ENCODE measurements at regions not wholly inside any gene's neighbourhood (a gene's known extent, or its start where the extent isn't known, plus 50 kb on each side); places are given as distances from the start of the nearest gene placed in this dataset.

GRCh38 chr20:62587757-62588402, 54.4 kb upstream of the SLCO4A1 start:
- WGBS: 42% methylated on average over 20 of the region's 20 CpGs
- DNase-seq (ENCODE audit: low spot score): no peak
- H3K9me3 ChIP-seq: no peaks in the 10 kb centered on the region
- H3K4me3 ChIP-seq: no peak overlapping the region
- H3K4me1 ChIP-seq (replicated peaks): no peaks in the 10 kb centered on the region
- intact Hi-C loops (cut with DNase I): no loop called here
- H3K36me3 ChIP-seq: no peaks in the 10 kb centered on the region
- TF ChIP-seq POLR2A (IDR thresholded peaks at IDR 0.05) (no peak), POLR2AphosphoS5 (IDR thresholded peaks at IDR 0.05) (no peak), CTCF (IDR thresholded peaks at IDR 0.05) (no peak)
- peaks cover 3% of the 10 kb centered on the region for H3K27me3 ChIP-seq (replicated peaks; ENCODE audit: insufficient read depth)
- H3K27ac ChIP-seq: no peak overlapping the region

DNA sequence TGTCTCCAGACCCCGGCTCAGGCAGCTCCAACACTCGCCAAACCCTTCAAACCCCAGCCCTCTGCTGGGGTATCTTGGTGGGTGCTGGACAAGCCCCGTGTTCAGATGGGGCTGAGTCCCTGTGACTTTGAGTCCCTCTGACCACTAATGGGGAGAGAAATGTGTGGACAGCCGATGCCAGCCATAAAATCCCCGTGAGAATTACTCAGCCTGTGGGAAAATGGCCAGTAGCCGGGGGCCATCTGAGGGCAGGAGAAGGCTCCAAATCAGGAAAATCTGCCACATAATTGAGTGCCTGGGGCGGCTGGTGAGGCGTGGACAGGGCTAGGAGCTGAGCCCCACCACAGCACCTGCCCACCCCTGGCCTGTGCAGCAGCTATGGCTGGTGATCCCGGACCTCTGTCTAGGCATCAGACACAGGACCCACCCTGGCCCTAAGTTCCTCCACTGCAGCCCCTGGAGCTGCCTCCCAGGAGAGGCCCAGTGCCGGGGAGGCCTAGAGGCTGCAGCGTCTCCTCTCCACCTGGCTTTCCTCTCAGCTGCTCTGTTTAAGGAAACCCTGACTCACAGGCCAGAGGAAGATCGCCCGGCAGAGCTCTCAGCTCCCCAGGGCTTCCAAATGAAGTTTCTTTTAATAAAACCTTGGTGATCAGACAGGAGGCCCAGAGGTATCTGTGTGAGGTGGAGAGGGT, 53.7 kb upstream of the SLCO4A1 start:
- TF ChIP-seq POLR2A (IDR thresholded peaks at IDR 0.05): no peak

DNA sequence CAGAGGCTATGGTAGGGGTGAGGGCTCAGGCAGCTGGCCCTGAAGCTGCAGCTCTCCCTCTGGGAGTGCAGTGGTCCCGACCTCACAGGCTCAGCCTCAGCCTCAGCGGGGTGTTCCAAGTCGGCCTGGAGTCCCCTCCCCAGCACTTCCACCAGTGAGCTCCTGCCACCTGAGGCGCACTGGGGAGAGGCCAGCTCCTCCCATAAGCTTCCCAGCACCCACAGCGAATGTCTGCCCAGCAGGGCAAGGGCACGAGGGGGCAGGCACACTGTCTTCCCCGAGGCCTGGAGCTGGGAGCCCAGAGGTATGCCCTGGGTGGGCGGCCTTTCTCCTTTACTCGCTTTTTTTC, 53.2 kb upstream of the SLCO4A1 start:
- Histone ChIP-seq H3K27ac (no peak overlapping the region), H3K9me3 (no peaks in the 10 kb centered on the region), H3K36me3 (no peaks in the 10 kb centered on the region), H3K4me3 (no peak overlapping the region), H3K27me3 (replicated peaks; ENCODE audit: insufficient read depth) (peaks cover 3% of the 10 kb centered on the region), H3K4me1 (replicated peaks) (no peaks in the 10 kb centered on the region)
- TF ChIP-seq POLR2A (IDR thresholded peaks at IDR 0.05) (no peak), POLR2AphosphoS5 (IDR thresholded peaks at IDR 0.05) (no peak), CTCF (IDR thresholded peaks at IDR 0.05) (no peak)
- intact Hi-C loops (cut with DNase I): no loop called here
- DNase-seq (ENCODE audit: low spot score): no peak
- WGBS: 38% methylated on average over 6 of the region's 9 CpGs

More for the DNA sequence above, 53.7 kb upstream of the SLCO4A1 start:
- DNase-seq (ENCODE audit: low spot score): no peak
- intact Hi-C loops (cut with DNase I): no loop called here
- H3K4me3 ChIP-seq: no peak overlapping the region
- no peaks in the 10 kb centered on the region for H3K36me3 ChIP-seq
- H3K27me3 ChIP-seq (replicated peaks; ENCODE audit: insufficient read depth): peaks cover 3% of the 10 kb centered on the region
- 59% methylated on average over 13 of the region's 13 CpGs for WGBS
- no peak overlapping the region for H3K27ac ChIP-seq
- no peaks in the 10 kb centered on the region for H3K9me3 ChIP-seq
- no peaks in the 10 kb centered on the region for H3K4me1 ChIP-seq (replicated peaks)

DNA sequence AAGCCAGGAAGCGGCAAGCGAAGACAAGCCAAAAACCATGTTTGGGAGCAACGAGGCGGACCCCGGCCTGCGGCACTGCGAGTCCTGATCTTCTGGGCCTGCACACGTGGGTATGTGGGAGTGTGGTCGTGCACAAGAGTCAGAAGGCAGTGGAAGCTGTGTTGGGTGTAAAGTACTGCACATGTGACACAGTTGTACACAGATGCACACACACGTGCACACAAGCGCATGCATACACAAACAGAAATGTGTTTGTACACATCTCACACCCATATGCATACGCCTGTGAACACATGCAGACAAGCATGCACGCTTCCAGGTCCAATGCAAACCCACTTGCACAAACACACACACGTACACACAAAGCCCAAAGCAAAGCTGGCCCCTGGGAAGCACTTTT, 52.6 kb upstream of the SLCO4A1 start:
- no peak for TF ChIP-seq POLR2A (IDR thresholded peaks at IDR 0.05)
- TF ChIP-seq POLR2AphosphoS5 (IDR thresholded peaks at IDR 0.05): no peak
- TF ChIP-seq CTCF (IDR thresholded peaks at IDR 0.05): no peak
- Histone ChIP-seq H3K9me3 (no peaks in the 10 kb centered on the region), H3K4me3 (no peak overlapping the region), H3K36me3 (no peaks in the 10 kb centered on the region), H3K4me1 (replicated peaks) (no peaks in the 10 kb centered on the region), H3K27me3 (replicated peaks; ENCODE audit: insufficient read depth) (peaks cover 3% of the 10 kb centered on the region), H3K27ac (no peak overlapping the region)
- WGBS: 85% methylated on average over 14 of the region's 14 CpGs
- intact Hi-C loops (cut with DNase I): no loop called here
- DNase-seq (ENCODE audit: low spot score): no peak

DNA sequence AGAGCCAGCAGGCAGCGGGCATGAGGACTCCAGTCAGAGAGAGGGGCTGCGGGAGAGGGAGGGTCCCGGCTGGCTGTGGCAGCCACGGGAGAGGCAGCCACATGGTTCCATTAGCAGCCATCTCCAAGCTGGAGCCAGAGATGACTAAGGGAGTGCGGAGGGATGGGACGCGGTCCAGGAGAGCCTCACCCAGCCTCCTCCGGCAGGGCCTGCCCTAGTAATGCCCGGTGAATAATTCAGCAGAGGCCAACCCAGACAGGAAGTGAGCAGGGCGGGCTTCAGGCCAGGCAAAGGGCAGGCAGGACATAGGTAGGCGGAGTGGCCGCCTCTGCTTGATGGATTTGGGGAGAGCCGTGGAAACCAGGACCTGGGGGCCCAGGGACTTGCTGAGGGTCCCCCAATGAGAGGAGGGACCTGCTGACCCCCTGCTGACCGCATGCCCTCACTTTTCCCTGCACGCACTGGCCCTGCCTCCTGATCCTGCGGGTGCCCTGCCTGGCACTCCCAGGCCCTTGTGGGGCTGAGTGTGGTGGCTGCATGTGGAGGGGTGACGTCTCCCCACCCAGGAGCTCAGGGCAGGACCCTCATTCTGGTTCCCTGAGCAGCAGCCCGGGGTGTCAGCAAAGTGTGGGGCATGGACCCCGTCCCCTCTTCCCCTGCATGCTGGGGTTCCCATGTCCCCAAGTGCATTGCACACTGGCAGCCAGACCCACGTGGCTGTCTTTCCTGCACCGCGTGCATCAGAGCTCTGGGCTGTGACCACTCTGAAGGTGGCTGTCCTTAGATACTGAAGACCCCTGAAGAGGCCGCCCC, 51.8 kb upstream of the SLCO4A1 start:
- 71% methylated on average over 23 of the region's 23 CpGs for WGBS
- H3K9me3 ChIP-seq: no peaks in the 10 kb centered on the region
- DNase-seq (ENCODE audit: low spot score): no peak
- TF ChIP-seq CTCF (IDR thresholded peaks at IDR 0.05) (no peak), POLR2A (IDR thresholded peaks at IDR 0.05) (no peak), POLR2AphosphoS5 (IDR thresholded peaks at IDR 0.05) (no peak)
- H3K4me1 ChIP-seq (replicated peaks): no peaks in the 10 kb centered on the region
- no peak overlapping the region for H3K27ac ChIP-seq
- no peaks in the 10 kb centered on the region for H3K36me3 ChIP-seq
- intact Hi-C loops (cut with DNase I): no loop called here
- no peak overlapping the region for H3K4me3 ChIP-seq
- peaks cover 3% of the 10 kb centered on the region for H3K27me3 ChIP-seq (replicated peaks; ENCODE audit: insufficient read depth)

All from prostate gland (tissue), 2 donors.